ENCODE measurements at regions not wholly inside any gene's neighbourhood (a gene's known extent, or its start where the extent isn't known, plus 50 kb on each side); places are given as distances from the start of the nearest gene placed in this dataset.

DNA sequence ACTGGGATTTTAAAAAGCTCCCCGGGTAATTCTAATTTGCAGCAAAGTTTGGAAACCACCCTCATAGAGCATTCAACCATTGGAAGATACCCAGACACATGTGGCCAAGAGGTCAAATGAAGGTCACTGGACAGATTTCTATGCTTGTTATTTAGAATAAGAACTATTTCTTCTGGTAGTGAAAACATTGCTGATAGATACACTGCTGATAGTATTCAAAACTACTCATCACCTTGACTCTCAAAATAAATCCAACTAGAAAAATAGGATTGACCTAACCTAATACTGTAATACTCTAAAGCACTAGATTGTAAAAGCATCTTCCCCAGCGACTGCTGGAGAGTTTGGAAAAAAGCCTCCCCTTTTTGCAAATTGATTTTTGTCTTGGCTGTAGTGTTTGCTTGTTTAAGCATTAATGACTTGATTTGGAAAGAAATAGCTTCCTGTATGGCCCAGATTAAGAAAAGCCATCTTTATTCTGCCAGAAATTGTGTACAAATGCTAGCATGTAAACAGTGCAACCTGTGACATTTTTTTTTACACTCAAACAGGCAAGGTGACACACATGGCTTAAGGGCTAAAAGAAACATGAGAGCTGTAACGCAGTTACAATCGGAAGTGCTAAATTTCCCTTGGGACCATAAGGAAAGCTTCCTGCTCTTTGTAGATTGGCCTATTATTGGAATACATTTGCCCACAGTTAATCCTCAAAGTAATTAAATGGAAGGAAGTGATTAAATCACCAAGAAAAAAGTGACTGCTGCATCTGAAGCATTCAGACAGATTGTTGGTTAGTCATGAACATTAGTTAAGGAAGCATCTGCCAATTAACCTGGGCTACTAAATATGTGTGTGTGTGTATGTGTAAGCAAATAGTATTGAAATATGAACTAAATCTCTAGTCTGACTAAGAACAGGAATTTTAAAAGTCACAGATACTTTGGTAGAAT, 356.5 kb upstream of the ATP2B1 start:
- H3K27me3 ChIP-seq (replicated peaks; ENCODE audit: insufficient read depth, low read length), result no peaks in the 10 kb centered on the region
- H3K4me2 ChIP-seq (ENCODE audit: low read depth, low read length), result no peak overlapping the region
- H3K9ac ChIP-seq (ENCODE audit: low read length), result no peak overlapping the region
- no peak overlapping the region for H2AFZ ChIP-seq (ENCODE audit: low read length)
- no peaks in the 10 kb centered on the region for H3K9me3 ChIP-seq (replicated peaks; ENCODE audit: insufficient read depth, low read length)
- H3K36me3 ChIP-seq (replicated peaks; ENCODE audit: insufficient read depth, low read length), result no peaks in the 10 kb centered on the region
- no peaks in the 10 kb centered on the region for H3F3A ChIP-seq (ENCODE audit: insufficient read depth, low read length)
- no peaks in the 10 kb centered on the region for H3K79me2 ChIP-seq (ENCODE audit: low read length)
- H3K9me2 ChIP-seq (replicated peaks; ENCODE audit: insufficient read depth, low read length), result no peaks in the 10 kb centered on the region
- no peak overlapping the region for H3K4me3 ChIP-seq (ENCODE audit: low read length)
- no peak for DNase-seq
- no peak overlapping the region for H3K27ac ChIP-seq (ENCODE audit: low read length)
- H3K4me1 ChIP-seq (ENCODE audit: low read length), result no peaks in the 10 kb centered on the region
- TF ChIP-seq EZH2phosphoT487 (IDR thresholded peaks at IDR 0.05; ENCODE audit: low read length) (no peak), EZH2 (optimal IDR thresholded peaks at IDR 0.05; ENCODE audit: low read depth, low read length) (no peak)
- TF ChIP-seq, protein P1, sequence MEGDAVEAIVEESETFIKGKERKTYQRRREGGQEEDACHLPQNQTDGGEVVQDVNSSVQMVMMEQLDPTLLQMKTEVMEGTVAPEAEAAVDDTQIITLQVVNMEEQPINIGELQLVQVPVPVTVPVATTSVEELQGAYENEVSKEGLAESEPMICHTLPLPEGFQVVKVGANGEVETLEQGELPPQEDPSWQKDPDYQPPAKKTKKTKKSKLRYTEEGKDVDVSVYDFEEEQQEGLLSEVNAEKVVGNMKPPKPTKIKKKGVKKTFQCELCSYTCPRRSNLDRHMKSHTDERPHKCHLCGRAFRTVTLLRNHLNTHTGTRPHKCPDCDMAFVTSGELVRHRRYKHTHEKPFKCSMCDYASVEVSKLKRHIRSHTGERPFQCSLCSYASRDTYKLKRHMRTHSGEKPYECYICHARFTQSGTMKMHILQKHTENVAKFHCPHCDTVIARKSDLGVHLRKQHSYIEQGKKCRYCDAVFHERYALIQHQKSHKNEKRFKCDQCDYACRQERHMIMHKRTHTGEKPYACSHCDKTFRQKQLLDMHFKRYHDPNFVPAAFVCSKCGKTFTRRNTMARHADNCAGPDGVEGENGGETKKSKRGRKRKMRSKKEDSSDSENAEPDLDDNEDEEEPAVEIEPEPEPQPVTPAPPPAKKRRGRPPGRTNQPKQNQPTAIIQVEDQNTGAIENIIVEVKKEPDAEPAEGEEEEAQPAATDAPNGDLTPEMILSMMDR (IDR thresholded peaks at IDR 0.05; ENCODE audit: low read length), result no peak
- no peaks in the 10 kb centered on the region for H4K20me1 ChIP-seq (ENCODE audit: insufficient read depth, low read length)

- Histone ChIP-seq H3K9me3 (replicated peaks; ENCODE audit: insufficient read depth, low read length) (no peaks in the 10 kb centered on the region), H3K36me3 (replicated peaks; ENCODE audit: insufficient read depth, low read length) (no peaks in the 10 kb centered on the region), H3K9me2 (replicated peaks; ENCODE audit: insufficient read depth, low read length) (no peaks in the 10 kb centered on the region), H4K20me1 (ENCODE audit: insufficient read depth, low read length) (no peaks in the 10 kb centered on the region), H3K4me2 (ENCODE audit: low read depth, low read length) (no peak overlapping the region), H3K79me2 (ENCODE audit: low read length) (no peaks in the 10 kb centered on the region), H3K4me3 (ENCODE audit: low read length) (no peak overlapping the region), H3K4me1 (ENCODE audit: low read length) (no peaks in the 10 kb centered on the region), H3K27ac (ENCODE audit: low read length) (no peak overlapping the region), H3F3A (ENCODE audit: insufficient read depth, low read length) (no peaks in the 10 kb centered on the region), H3K27me3 (replicated peaks; ENCODE audit: insufficient read depth, low read length) (no peaks in the 10 kb centered on the region), H2AFZ (ENCODE audit: low read length) (no peak overlapping the region), H3K9ac (ENCODE audit: low read length) (no peak overlapping the region)
- no peak for TF ChIP-seq EZH2phosphoT487 (IDR thresholded peaks at IDR 0.05; ENCODE audit: low read length)
- no peak for DNase-seq
Measured at GRCh38 chr12:90062799-90063198, 354.2 kb upstream of the ATP2B1 start.

DNA sequence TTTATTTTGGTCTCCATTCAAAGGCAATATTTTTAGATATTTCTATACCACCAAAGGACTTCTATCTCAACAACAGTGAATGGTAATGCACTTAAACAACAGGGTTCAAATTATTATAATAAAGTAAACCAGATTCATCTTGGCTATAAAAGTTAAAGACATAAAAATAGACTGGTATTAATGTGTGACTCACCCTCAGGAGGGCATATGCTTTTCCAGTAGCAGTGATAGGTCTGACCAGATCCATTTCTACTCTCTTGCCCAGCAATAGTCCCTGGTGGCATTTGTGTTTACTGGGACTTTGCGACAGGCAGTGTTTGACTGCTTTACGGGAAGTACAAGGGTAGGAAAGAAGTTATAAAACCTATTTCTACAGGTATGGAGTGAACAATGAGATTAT, 353.2 kb upstream of the ATP2B1 start:
- Histone ChIP-seq H3K79me2 (ENCODE audit: low read length) (no peaks in the 10 kb centered on the region), H3K9me2 (replicated peaks; ENCODE audit: insufficient read depth, low read length) (no peaks in the 10 kb centered on the region), H3K4me3 (ENCODE audit: low read length) (no peak overlapping the region), H2AFZ (ENCODE audit: low read length) (no peak overlapping the region), H3K4me2 (ENCODE audit: low read depth, low read length) (no peak overlapping the region), H4K20me1 (ENCODE audit: insufficient read depth, low read length) (no peaks in the 10 kb centered on the region), H3K36me3 (replicated peaks; ENCODE audit: insufficient read depth, low read length) (no peaks in the 10 kb centered on the region), H3K4me1 (ENCODE audit: low read length) (no peaks in the 10 kb centered on the region), H3K27me3 (replicated peaks; ENCODE audit: insufficient read depth, low read length) (no peaks in the 10 kb centered on the region), H3K9me3 (replicated peaks; ENCODE audit: insufficient read depth, low read length) (no peaks in the 10 kb centered on the region), H3F3A (ENCODE audit: insufficient read depth, low read length) (no peaks in the 10 kb centered on the region), H3K9ac (ENCODE audit: low read length) (no peak overlapping the region), H3K27ac (ENCODE audit: low read length) (no peak overlapping the region)
- TF ChIP-seq EZH2 (optimal IDR thresholded peaks at IDR 0.05; ENCODE audit: low read depth, low read length), result no peak
- TF ChIP-seq, protein P1 (IDR thresholded peaks at IDR 0.05; ENCODE audit: low read length), result no peak
- no peak for TF ChIP-seq EZH2phosphoT487 (IDR thresholded peaks at IDR 0.05; ENCODE audit: low read length)
- no peak for DNase-seq

- H4K20me1 ChIP-seq (ENCODE audit: insufficient read depth, low read length), result no peaks in the 10 kb centered on the region
- no peak overlapping the region for H3K4me2 ChIP-seq (ENCODE audit: low read depth, low read length)
- H3K27me3 ChIP-seq (replicated peaks; ENCODE audit: insufficient read depth, low read length), result no peaks in the 10 kb centered on the region
- H3K79me2 ChIP-seq (ENCODE audit: low read length), result no peaks in the 10 kb centered on the region
- H3K4me3 ChIP-seq (ENCODE audit: low read length), result no peak overlapping the region
- no peaks in the 10 kb centered on the region for H3F3A ChIP-seq (ENCODE audit: insufficient read depth, low read length)
- no peaks in the 10 kb centered on the region for H3K4me1 ChIP-seq (ENCODE audit: low read length)
- TF ChIP-seq, protein P1 (IDR thresholded peaks at IDR 0.05; ENCODE audit: low read length), result no peak
- TF ChIP-seq EZH2 (optimal IDR thresholded peaks at IDR 0.05; ENCODE audit: low read depth, low read length), result no peak
- no peak for TF ChIP-seq EZH2phosphoT487 (IDR thresholded peaks at IDR 0.05; ENCODE audit: low read length)
- H3K36me3 ChIP-seq (replicated peaks; ENCODE audit: insufficient read depth, low read length), result no peaks in the 10 kb centered on the region
- H3K27ac ChIP-seq (ENCODE audit: low read length), result no peak overlapping the region
- no peaks in the 10 kb centered on the region for H3K9me3 ChIP-seq (replicated peaks; ENCODE audit: insufficient read depth, low read length)
- H3K9me2 ChIP-seq (replicated peaks; ENCODE audit: insufficient read depth, low read length), result no peaks in the 10 kb centered on the region
- no peak for DNase-seq
- no peak overlapping the region for H3K9ac ChIP-seq (ENCODE audit: low read length)
- no peak overlapping the region for H2AFZ ChIP-seq (ENCODE audit: low read length)
Measured at GRCh38 chr12:90060031-90060430, 351.4 kb upstream of the ATP2B1 start.
